Body of pancreas (tissue), 4 donors: ENCODE measurements at regions not wholly inside any gene's neighbourhood (a gene's known extent, or its start where the extent isn't known, plus 50 kb on each side); places are given as distances from the start of the nearest gene placed in this dataset.

Experiments used
- CTCF ChIP-seq, 7 experiments: fragments of 450-650 bp in 4 of 7; fragments of 200-600 bp in 3 of 7; sonication (generic) in 3 of 7; IDR thresholded peaks; one replicate each; pipeline ENCODE4 v1.5.1; 2016 to 2019; ENCODE audit warnings: antibody characterized with exemption in 7 of 7
- POLR2A ChIP-seq, 3 donors: fragments of 450-650 bp; IDR thresholded peaks; one replicate each; pipeline ENCODE4 v1.6.1; 2016; ENCODE audit warnings: antibody characterized with exemption in 3 of 3, mild to moderate bottlenecking in 2 of 3

- TF ChIP-seq CTCF (IDR thresholded peaks at IDR 0.05) (no peak), POLR2A (IDR thresholded peaks at IDR 0.05) (no peak)
Measured at GRCh38 chr4:124913237-124913636, 200.7 kb upstream of the ANKRD50 start.
